ENCODE measurements at regions not wholly inside any gene's neighbourhood (a gene's known extent, or its start where the extent isn't known, plus 50 kb on each side); places are given as distances from the start of the nearest gene placed in this dataset.
"Not testable (repeated sequence)": the region's sequence is repeated elsewhere in the genome, so short reads cannot be mapped to it uniquely, and the experiment has no call there.

DNA sequence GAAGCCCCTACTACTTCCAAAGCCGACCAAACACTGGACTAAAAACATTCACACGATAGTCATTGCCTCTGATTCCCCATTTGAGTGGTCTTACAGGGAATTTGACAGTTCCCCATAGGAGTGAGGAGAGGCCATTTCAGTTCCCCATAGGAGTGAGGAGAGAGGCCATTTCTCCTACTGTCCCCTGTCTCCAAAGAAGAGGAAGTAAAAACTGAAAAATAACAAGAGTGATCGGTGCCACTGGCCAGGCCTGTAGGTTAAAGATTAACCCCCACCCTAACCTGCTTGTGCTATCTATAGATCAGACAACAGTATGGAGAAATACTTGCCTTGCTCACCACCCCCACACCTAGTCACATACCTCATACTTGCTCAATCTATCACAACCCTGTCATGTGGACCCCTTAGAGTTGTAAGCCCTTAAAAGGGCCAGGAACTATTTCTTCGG lies 204.0 kb upstream of the MOCS1 start:
- WGBS, result 73% methylated on average over 4 of the region's 4 CpGs
- H3K4me3 ChIP-seq, result no peak overlapping the region
- no peaks in the 10 kb centered on the region for H3K9me3 ChIP-seq
- H3K27me3 ChIP-seq (replicated peaks; ENCODE audit: insufficient read depth), result no peaks in the 10 kb centered on the region
- intact Hi-C loops (cut with DNase I), result no loop called here
- no peak overlapping the region for H3K27ac ChIP-seq
- no peaks in the 10 kb centered on the region for H3K36me3 ChIP-seq
- no peaks in the 10 kb centered on the region for H3K4me1 ChIP-seq (replicated peaks)
- no peak for DNase-seq (ENCODE audit: low spot score)
- TF ChIP-seq, protein P1, sequence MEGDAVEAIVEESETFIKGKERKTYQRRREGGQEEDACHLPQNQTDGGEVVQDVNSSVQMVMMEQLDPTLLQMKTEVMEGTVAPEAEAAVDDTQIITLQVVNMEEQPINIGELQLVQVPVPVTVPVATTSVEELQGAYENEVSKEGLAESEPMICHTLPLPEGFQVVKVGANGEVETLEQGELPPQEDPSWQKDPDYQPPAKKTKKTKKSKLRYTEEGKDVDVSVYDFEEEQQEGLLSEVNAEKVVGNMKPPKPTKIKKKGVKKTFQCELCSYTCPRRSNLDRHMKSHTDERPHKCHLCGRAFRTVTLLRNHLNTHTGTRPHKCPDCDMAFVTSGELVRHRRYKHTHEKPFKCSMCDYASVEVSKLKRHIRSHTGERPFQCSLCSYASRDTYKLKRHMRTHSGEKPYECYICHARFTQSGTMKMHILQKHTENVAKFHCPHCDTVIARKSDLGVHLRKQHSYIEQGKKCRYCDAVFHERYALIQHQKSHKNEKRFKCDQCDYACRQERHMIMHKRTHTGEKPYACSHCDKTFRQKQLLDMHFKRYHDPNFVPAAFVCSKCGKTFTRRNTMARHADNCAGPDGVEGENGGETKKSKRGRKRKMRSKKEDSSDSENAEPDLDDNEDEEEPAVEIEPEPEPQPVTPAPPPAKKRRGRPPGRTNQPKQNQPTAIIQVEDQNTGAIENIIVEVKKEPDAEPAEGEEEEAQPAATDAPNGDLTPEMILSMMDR (IDR thresholded peaks at IDR 0.05), result no peak
- no peak for TF ChIP-seq POLR2AphosphoS5 (IDR thresholded peaks at IDR 0.05)
- no peak for TF ChIP-seq POLR2A (IDR thresholded peaks at IDR 0.05)

DNA sequence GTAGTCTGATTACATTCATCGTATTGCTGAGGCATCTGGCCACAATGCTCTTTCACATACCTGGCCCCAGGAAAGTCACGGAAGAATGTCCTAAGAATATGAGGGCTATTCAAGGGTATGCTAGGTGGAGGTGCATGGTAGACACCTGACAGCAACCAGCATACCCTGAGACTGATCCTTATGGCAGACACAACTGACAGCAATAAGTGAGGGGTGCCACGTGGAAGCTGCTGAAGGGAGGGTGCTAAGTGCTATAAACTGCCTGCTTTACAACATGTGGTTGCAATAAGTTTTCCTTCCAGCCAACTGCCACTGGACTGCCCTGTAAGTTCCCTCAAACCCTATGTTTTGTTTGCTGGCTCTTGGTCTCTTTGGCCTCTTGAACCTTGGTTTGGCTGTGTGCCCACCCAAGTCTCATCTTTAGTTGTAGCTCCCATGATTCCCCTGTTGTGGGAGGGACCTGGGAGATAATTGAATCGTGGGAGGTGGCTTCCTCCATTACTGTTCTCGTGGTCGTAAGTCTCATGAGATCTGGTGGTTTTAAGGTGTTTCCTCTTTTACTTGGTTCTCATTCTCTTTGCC lies 201.3 kb upstream of the MOCS1 start:
- no peaks in the 10 kb centered on the region for H3K9me3 ChIP-seq
- H3K27me3 ChIP-seq (replicated peaks; ENCODE audit: insufficient read depth), result no peaks in the 10 kb centered on the region
- no peak overlapping the region for H3K27ac ChIP-seq
- TF ChIP-seq POLR2A (IDR thresholded peaks at IDR 0.05), result no peak
- TF ChIP-seq, protein P1 (IDR thresholded peaks at IDR 0.05), result no peak
- no peak for TF ChIP-seq POLR2AphosphoS5 (IDR thresholded peaks at IDR 0.05)
- H3K4me3 ChIP-seq, result no peak overlapping the region
- H3K4me1 ChIP-seq (replicated peaks), result no peaks in the 10 kb centered on the region
- WGBS, result 77% methylated on average over 6 of the region's 6 CpGs
- H3K36me3 ChIP-seq, result no peaks in the 10 kb centered on the region
- no peak for DNase-seq (ENCODE audit: low spot score)
- intact Hi-C loops (cut with DNase I), result no loop called here

DNA sequence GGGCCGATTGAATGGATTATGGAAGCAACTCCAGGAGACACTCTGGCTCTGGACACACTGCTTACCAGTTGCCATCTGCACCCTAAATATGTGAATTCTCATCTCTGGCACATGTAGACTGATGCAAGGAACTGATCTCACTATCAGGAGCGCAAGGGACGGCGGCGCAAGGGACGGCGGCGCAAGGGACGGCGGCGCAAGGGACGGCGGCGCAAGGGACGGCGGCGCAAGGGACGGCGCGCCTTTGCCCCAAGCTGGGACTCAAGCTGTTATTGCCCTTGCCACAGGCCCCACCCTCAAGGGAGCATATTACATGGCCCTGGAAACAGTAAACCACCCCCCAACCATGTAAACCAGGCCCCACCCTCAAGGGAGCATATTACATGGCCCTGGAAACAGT lies 199.7 kb upstream of the MOCS1 start:
- H3K9me3 ChIP-seq; intact Hi-C loops (cut with DNase I): not testable (repeated sequence)
- WGBS, result 93% methylated on average over 20 of the region's 20 CpGs

DNA sequence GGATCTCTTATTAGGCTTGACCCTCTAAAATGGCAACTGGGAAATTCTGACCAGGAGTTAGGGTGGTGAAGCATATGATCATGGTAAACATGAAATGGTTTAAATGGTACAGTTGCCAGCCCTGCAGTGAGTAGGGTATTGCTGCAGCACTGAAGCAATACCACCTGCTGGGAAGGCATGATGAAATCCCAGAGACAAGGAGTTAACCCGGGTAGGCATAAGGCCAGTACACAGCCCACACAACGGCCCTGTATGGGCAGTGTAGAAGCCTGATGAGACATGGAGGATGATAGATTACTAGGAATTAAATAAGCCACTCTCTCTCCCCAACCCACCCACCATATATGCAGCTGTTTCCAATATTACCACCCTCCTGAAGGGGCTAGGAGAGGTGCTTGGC lies 197.4 kb upstream of the MOCS1 start:
- Histone ChIP-seq H3K36me3 (no peaks in the 10 kb centered on the region), H3K4me3 (no peak overlapping the region), H3K4me1 (replicated peaks) (no peaks in the 10 kb centered on the region), H3K27me3 (replicated peaks; ENCODE audit: insufficient read depth) (no peaks in the 10 kb centered on the region), H3K9me3 (no peaks in the 10 kb centered on the region), H3K27ac (no peak overlapping the region)
- intact Hi-C loops (cut with DNase I), result no loop called here
- no peak for DNase-seq (ENCODE audit: low spot score)
- TF ChIP-seq POLR2AphosphoS5 (IDR thresholded peaks at IDR 0.05) (no peak), POLR2A (IDR thresholded peaks at IDR 0.05) (no peak)
- TF ChIP-seq, protein P1 (IDR thresholded peaks at IDR 0.05), result no peak
- 69% methylated on average over 2 of the region's 2 CpGs for WGBS

More for the DNA sequence above, 199.7 kb upstream of the MOCS1 start:
- H3K36me3 ChIP-seq; H3K4me3 ChIP-seq; H3K27ac ChIP-seq; DNase-seq (ENCODE audit: low spot score); H3K4me1 ChIP-seq (replicated peaks); H3K27me3 ChIP-seq (replicated peaks; ENCODE audit: insufficient read depth): not testable (repeated sequence)

DNA sequence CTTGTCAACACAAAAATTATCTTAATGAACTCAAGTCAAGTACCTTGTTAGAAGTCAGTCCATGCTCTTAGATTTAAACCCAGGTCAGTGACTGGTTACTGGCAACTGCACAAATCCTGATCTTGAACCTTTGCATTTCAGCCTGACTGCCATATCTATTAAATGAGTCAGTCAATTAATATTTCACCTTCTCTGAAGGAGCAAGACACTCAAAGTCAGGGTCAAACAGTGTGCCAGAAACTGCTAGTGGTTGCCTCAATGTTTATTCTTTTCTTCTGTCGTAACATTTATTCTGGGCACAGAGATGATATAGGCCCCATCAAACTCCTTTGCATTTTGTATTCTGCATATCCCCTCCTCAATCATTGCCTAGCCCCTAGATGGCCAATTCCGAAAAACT lies 193.9 kb upstream of the MOCS1 start:
- Histone ChIP-seq H3K27me3 (replicated peaks; ENCODE audit: insufficient read depth) (no peaks in the 10 kb centered on the region), H3K36me3 (no peaks in the 10 kb centered on the region), H3K9me3 (no peaks in the 10 kb centered on the region), H3K4me1 (replicated peaks) (no peaks in the 10 kb centered on the region), H3K27ac (no peak overlapping the region), H3K4me3 (no peak overlapping the region)
- intact Hi-C loops (cut with DNase I), result no loop called here
- DNase-seq (ENCODE audit: low spot score), result no peak
- WGBS, result 82% methylated on average over 2 of the region's 2 CpGs
- TF ChIP-seq, protein P1 (IDR thresholded peaks at IDR 0.05), result no peak
- TF ChIP-seq POLR2A (IDR thresholded peaks at IDR 0.05) (no peak), POLR2AphosphoS5 (IDR thresholded peaks at IDR 0.05) (no peak)
